Endothelial cell of umbilical vein (primary cell): ENCODE measurements at regions not wholly inside any gene's neighbourhood (a gene's known extent, or its start where the extent isn't known, plus 50 kb on each side); places are given as distances from the start of the nearest gene placed in this dataset.

Experiments used
- BruUV-seq: library from RNA; stranded (reverse); fragments of 400-500 nt; replicated peaks from 2 replicates; lab custom pipeline; 2021; lab: Mats Ljungman, UMichigan
- CTCF ChIA-PET: fragments of 300-600, 350-600 bp; sonication (Branson Sonifier 250); formaldehyde crosslinking; loops from one replicate; lab custom pipeline; 2021; ENCODE audit warnings: antibody characterized with exemption, inconsistent platforms; lab: Charles Lee
- POLR2A ChIA-PET: fragments of 300-600, 350-600 bp; sonication (Branson Sonifier 250); formaldehyde crosslinking; loops from one replicate; lab custom pipeline; 2021; ENCODE audit warnings: antibody characterized with exemption, inconsistent platforms; lab: Charles Lee
- DNase-seq: peaks from one replicate; pipeline ENCODE4 v3.0.0-alpha.2; 2011; ENCODE audit warnings: low read depth, low spot score
- FAIRE-seq: peaks from 2 replicates; lab custom pipeline; 2011; peaks lifted over from hg19 to GRCh38; lab: Jason Lieb, UNC
- H2AFZ ChIP-seq: 2 replicates; pipeline ENCODE4 v1.6.0; 2012; ENCODE audit warnings: low read depth, low read length, control low read depth, inconsistent platforms
- H3K27ac ChIP-seq: 2 replicates; pipeline ENCODE4 v1.5.1; 2011; ENCODE audit warnings: low read depth, mild to moderate bottlenecking, control low read depth, low read length, moderate library complexity; ENCODE audit not compliant: insufficient read depth
- H3K27me3 ChIP-seq, 2 experiments: 2 replicates each; pipeline versions ENCODE4 v1.6.0 to v1.6.1; 2011; ENCODE audit warnings: low read length in 2 of 2, mixed read lengths in 1 of 2; ENCODE audit not compliant: control insufficient read depth in 2 of 2, insufficient read depth in 2 of 2
- H3K36me3 ChIP-seq, 2 experiments: 2 replicates in 1 of 2; 3 replicates in 1 of 2; pipeline ENCODE4 v1.5.1; 2011; ENCODE audit warnings: low read length in 2 of 2, mild to moderate bottlenecking in 1 of 2, moderate library complexity in 1 of 2; ENCODE audit not compliant: control insufficient read depth in 2 of 2, insufficient read depth in 2 of 2; ENCODE audit errors: extremely low read depth in 1 of 2
- H3K4me1 ChIP-seq: 3 replicates; pipeline ENCODE4 v1.5.1; 2011; ENCODE audit warnings: mild to moderate bottlenecking, low read length; ENCODE audit not compliant: control insufficient read depth, insufficient read depth; ENCODE audit errors: extremely low read depth
- H3K4me2 ChIP-seq: 2 replicates; pipeline ENCODE4 v1.6.1; 2011; ENCODE audit warnings: low read length, control low read depth, mixed read lengths; ENCODE audit not compliant: insufficient read depth
- H3K4me3 ChIP-seq, 3 experiments: fragments of 200-600 bp in 1 of 3; sonication (generic), shearing (Covaris generic) in 1 of 3; replicated peaks in 1 of 3; 2 replicates each; pipeline ENCODE4 v1.5.1; 2011 to 2016; ENCODE audit warnings: control low read depth in 3 of 3, low read length in 3 of 3, mild to moderate bottlenecking in 2 of 3, inconsistent platforms in 1 of 3, low read depth in 1 of 3, moderate library complexity in 1 of 3; ENCODE audit not compliant: insufficient read depth in 1 of 3
- H3K79me2 ChIP-seq: 2 replicates; pipeline ENCODE4 v1.6.0; 2012; ENCODE audit warnings: low read length, inconsistent platforms; ENCODE audit not compliant: control insufficient read depth, insufficient read depth
- H3K9ac ChIP-seq: replicated peaks from 2 replicates; pipeline ENCODE3; 2011; ENCODE audit warnings: low read length, control low read depth; ENCODE audit not compliant: insufficient read depth; ENCODE audit errors: extremely low read depth
- H3K9me1 ChIP-seq: replicated peaks from 3 replicates; pipeline ENCODE4 v1.6.0; 2011; ENCODE audit warnings: mild to moderate bottlenecking, low read length; ENCODE audit not compliant: control insufficient read depth, insufficient read depth; ENCODE audit errors: extremely low read depth
- H3K9me3 ChIP-seq: replicated peaks from 2 replicates; pipeline ENCODE4 v1.5.1; 2012; ENCODE audit warnings: low read length, inconsistent platforms; ENCODE audit not compliant: control insufficient read depth, insufficient read depth
- H4K20me1 ChIP-seq: replicated peaks from 2 replicates; pipeline ENCODE3; 2011; ENCODE audit warnings: mild to moderate bottlenecking, low read length; ENCODE audit not compliant: control insufficient read depth, insufficient read depth; ENCODE audit errors: extremely low read depth
- CTCF ChIP-seq, 2 donors: IDR thresholded peaks; 1 replicate in 1 of 2; 2 replicates in 1 of 2; pipeline ENCODE4 v1.5.1; 2011; ENCODE audit warnings: low read length in 2 of 2, mild to moderate bottlenecking in 2 of 2, moderate library complexity in 2 of 2, control low read depth in 1 of 2, inconsistent platforms in 1 of 2, low read depth in 1 of 2; ENCODE audit not compliant: insufficient read depth in 1 of 2; ENCODE audit errors: extremely low read depth in 1 of 2
- EZH2 ChIP-seq: IDR thresholded peaks from 2 replicates; pipeline ENCODE4 v1.6.1; 2012; ENCODE audit warnings: borderline replicate concordance, low read depth, mild to moderate bottlenecking, moderate library complexity, low read length, inconsistent platforms; ENCODE audit not compliant: severe bottlenecking
- FOS ChIP-seq: IDR thresholded peaks from 2 replicates; pipeline ENCODE4 v1.6.1; 2011; ENCODE audit warnings: mild to moderate bottlenecking, low read length, moderate library complexity, borderline replicate concordance; ENCODE audit not compliant: insufficient read depth
- GATA2 ChIP-seq: IDR thresholded peaks from 2 replicates; pipeline ENCODE4 v1.7.0; 2011; ENCODE audit warnings: low read depth, mild to moderate bottlenecking, moderate library complexity, mixed read lengths, low read length; ENCODE audit not compliant: insufficient read length, insufficient read depth
- JUN ChIP-seq: IDR thresholded peaks from 2 replicates; pipeline ENCODE4 v1.6.1; 2011; ENCODE audit warnings: borderline replicate concordance, low read depth; ENCODE audit not compliant: insufficient read length, insufficient read depth
- MYC ChIP-seq: IDR thresholded peaks from one replicate; pipeline ENCODE4 v1.6.1; 2011; ENCODE audit warnings: mild to moderate bottlenecking, low read depth, low read length
- POLR2A ChIP-seq: IDR thresholded peaks from 2 replicates; pipeline ENCODE4 v1.6.1; 2012; ENCODE audit warnings: low read depth, mild to moderate bottlenecking, control low read depth, low read length
- POLR2AphosphoS5 ChIP-seq: IDR thresholded peaks from 2 replicates; pipeline ENCODE4 v1.6.1; 2012; ENCODE audit warnings: low read depth, mild to moderate bottlenecking, control low read depth, low read length, moderate library complexity; ENCODE audit not compliant: insufficient read depth
- dilution Hi-C: fragments of 300-500 bp; cut with MboI; formaldehyde crosslinking; loops from one replicate; pipeline ENCODE4 v1.15.0; 2019; ENCODE audit warnings: low sequenced_read_pairs; ENCODE audit not compliant: extremely low pct_ligation_motif_present
- intact Hi-C: fragments of 100-400 bp; cut with micrococcal nuclease; formaldehyde crosslinking; loops from one replicate; pipeline ENCODE4 v1.10.0; 2022
- TF ChIP-seq, protein P1 (sequence below): IDR thresholded peaks from 2 replicates; pipeline ENCODE4 v1.6.1; 2011; ENCODE audit not compliant: insufficient read depth, insufficient read length

GRCh38 chr18:59993560-59993959, 93.8 kb downstream of the PMAIP1 start:
- intact Hi-C loops, result no loop called here
- no TSS peak for BruUV-seq

GRCh38 chr18:59990121-59990823, 90.5 kb downstream of the PMAIP1 start:
- intact Hi-C loops (no loop called here), dilution Hi-C loops (loop anchor here (25.0 kb wide), 1 partner anchor 153 kb away; no protein-coding TSS in a partner anchor)
- no peaks in the 10 kb centered on the region for H4K20me1 ChIP-seq
- H3K9ac ChIP-seq, result no peak overlapping the region
- POLR2A ChIA-PET, result no interaction called here
- H3K27ac ChIP-seq, result no peak overlapping the region
- H3K4me1 ChIP-seq, result no peaks in the 10 kb centered on the region
- H2AFZ ChIP-seq, result no peak overlapping the region
- DNase-seq (no peak), FAIRE-seq (no peak)
- H3K9me3 ChIP-seq, result no peaks in the 10 kb centered on the region
- no peaks in the 10 kb centered on the region for H3K36me3 ChIP-seq
- peaks cover 0 to 1% of the 10 kb centered on the region in 2 experiments for H3K27me3 ChIP-seq
- H3K4me2 ChIP-seq, result no peak overlapping the region
- no peak for TF ChIP-seq FOS
- TF ChIP-seq, protein P1, sequence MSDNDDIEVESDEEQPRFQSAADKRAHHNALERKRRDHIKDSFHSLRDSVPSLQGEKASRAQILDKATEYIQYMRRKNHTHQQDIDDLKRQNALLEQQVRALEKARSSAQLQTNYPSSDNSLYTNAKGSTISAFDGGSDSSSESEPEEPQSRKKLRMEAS, result no peak
- no peak for TF ChIP-seq POLR2A
- TF ChIP-seq EZH2, result no peak
- no peak for TF ChIP-seq GATA2
- no peak for TF ChIP-seq JUN
- TF ChIP-seq POLR2AphosphoS5, result no peak
- no peak for TF ChIP-seq MYC
- no peak for TF ChIP-seq CTCF (IDR thresholded peaks at IDR 0.05; ENCODE audit: extremely low read depth in 1 of 2, insufficient read depth in 1 of 2, low read depth in 1 of 2, low read length in 2 of 2)
- no peaks in the 10 kb centered on the region for H3K9me1 ChIP-seq
- no TSS peak for BruUV-seq
- CTCF ChIA-PET, result interaction anchor here (0.9 to 4.8 kb wide), 2 partner anchors 150 to 560 kb away, joined by 4 to 82 read pairs; no protein-coding TSS in a partner anchor
- H3K79me2 ChIP-seq, result no peaks in the 10 kb centered on the region
- no peak overlapping the region for H3K4me3 ChIP-seq

More at GRCh38 chr18:59993560-59993959, 93.8 kb downstream of the PMAIP1 start:
- H3K9me1 ChIP-seq, result no peaks in the 10 kb centered on the region
- no peak for DNase-seq
- no peaks in the 10 kb centered on the region for H3K36me3 ChIP-seq
- no peak overlapping the region for H3K27ac ChIP-seq
- CTCF ChIA-PET, result interaction anchor here (0.6 to 3.8 kb wide), 7 partner anchors 14 to 555 kb away, joined by 3 to 92 read pairs (median 4); no protein-coding TSS in a partner anchor
- no peak overlapping the region for H2AFZ ChIP-seq
- no peak for FAIRE-seq
- H3K79me2 ChIP-seq, result no peaks in the 10 kb centered on the region
- no peaks in the 10 kb centered on the region for H3K9me3 ChIP-seq
- peaks cover 0 to 1% of the 10 kb centered on the region in 2 experiments for H3K27me3 ChIP-seq
- no peaks in the 10 kb centered on the region for H3K4me1 ChIP-seq
- H3K4me3 ChIP-seq, result no peak overlapping the region
- TF ChIP-seq EZH2 (no peak), POLR2AphosphoS5 (no peak)
- H3K9ac ChIP-seq, result no peak overlapping the region
- no peaks in the 10 kb centered on the region for H4K20me1 ChIP-seq
- no peak overlapping the region for H3K4me2 ChIP-seq
- dilution Hi-C loops, result loop anchor here (25.0 kb wide), 1 partner anchor 156 kb away; no protein-coding TSS in a partner anchor
- POLR2A ChIA-PET, result no interaction called here
